HepG2 (cell line): ENCODE measurements at regions not wholly inside any gene's neighbourhood (a gene's known extent, or its start where the extent isn't known, plus 50 kb on each side); places are given as distances from the start of the nearest gene placed in this dataset.

Experiments
- ATAC-seq: fragments of 200-7000 bp; cut with Tn5 transposase; 3 replicates; pipeline ENCODE4 v1.9.1; 2020; ENCODE audit warnings: mild to moderate bottlenecking, moderate library complexity
- BruUV-seq: library from RNA; stranded (reverse); fragments of 400-500 nt; replicated peaks from 2 replicates; lab custom pipeline; 2021; lab: Mats Ljungman, UMichigan
- CTCF ChIA-PET: fragments of 300-600 bp; formaldehyde crosslinking; extraction: SDS; loops from one replicate; lab custom pipeline; 2021; ENCODE audit warnings: low total read pairs, inconsistent platforms, low intra/inter-chr PET ratio; lab: Yijun Ruan, JAX
- POLR2A ChIA-PET: fragments of 350-600 bp; sonication (Branson Sonifier 250); formaldehyde crosslinking; loops from one replicate; lab custom pipeline; 2020; ENCODE audit warnings: antibody characterized with exemption, inconsistent platforms; lab: Yijun Ruan, JAX
- DNase-seq: peaks from one replicate; pipeline ENCODE4 v3.0.0-alpha.2; 2015; ENCODE audit warnings: low spot score
- FAIRE-seq: peaks from 3 replicates; lab custom pipeline; 2011; peaks lifted over from hg19 to GRCh38; lab: Jason Lieb, UNC
- H2AFZ ChIP-seq: one replicate; pipeline ENCODE4 v1.6.1; 2011; ENCODE audit warnings: low read length, inconsistent platforms
- H3K27ac ChIP-seq: fragments of 300-600 bp; 3 replicates; pipeline ENCODE4 v1.8.0; 2011; ENCODE audit warnings: mixed run types, mild to moderate bottlenecking, mixed read lengths, low read length, inconsistent platforms; ENCODE audit not compliant: insufficient read depth; ENCODE audit errors: extremely low read length
- H3K27me3 ChIP-seq, 2 experiments: fragments of 200-600 bp in 1 of 2; 2 replicates in 1 of 2; 3 replicates in 1 of 2; pipeline versions ENCODE4 v1.6.0 to v1.8.0; 2011; ENCODE audit warnings: low read length in 2 of 2, mild to moderate bottlenecking in 2 of 2, moderate library complexity in 2 of 2, inconsistent platforms in 1 of 2; ENCODE audit not compliant: insufficient read depth in 2 of 2, control insufficient read depth in 1 of 2
- H3K36me3 ChIP-seq, 2 experiments: fragments of 200-600 bp in 1 of 2; replicated peaks in 1 of 2; 2 replicates in 1 of 2; 3 replicates in 1 of 2; pipeline versions ENCODE4 v1.5.1 to v1.8.0; 2011; ENCODE audit warnings: low read length in 2 of 2, inconsistent platforms in 1 of 2; ENCODE audit not compliant: insufficient read depth in 2 of 2, control insufficient read depth in 1 of 2
- H3K4me1 ChIP-seq: 2 replicates; pipeline ENCODE4 v1.5.1; 2012; ENCODE audit warnings: low read length, inconsistent platforms; ENCODE audit not compliant: insufficient read depth
- H3K4me2 ChIP-seq: 2 replicates; pipeline ENCODE4 v1.6.0; 2011; ENCODE audit warnings: low read depth, low read length, inconsistent platforms
- H3K4me3 ChIP-seq, 3 experiments: fragments of 200-600 bp in 1 of 3; sonication (generic), shearing (Covaris generic) in 1 of 3; replicated peaks in 1 of 3; 2 replicates each; pipeline ENCODE4 v1.5.1; 2011 to 2016; ENCODE audit warnings: low read length in 3 of 3, inconsistent platforms in 2 of 3, low read depth in 2 of 3, mild to moderate bottlenecking in 2 of 3, control low read depth in 1 of 3, mixed read lengths in 1 of 3; ENCODE audit not compliant: insufficient read depth in 1 of 3
- H3K79me2 ChIP-seq: one replicate; pipeline ENCODE4 v1.6.1; 2011; ENCODE audit warnings: low read length, inconsistent platforms; ENCODE audit not compliant: insufficient read depth
- H3K9ac ChIP-seq: 2 replicates; pipeline ENCODE4 v1.6.0; 2011; ENCODE audit warnings: mild to moderate bottlenecking, low read depth, low read length, inconsistent platforms; ENCODE audit not compliant: insufficient read depth
- H3K9me3 ChIP-seq: 2 replicates; pipeline ENCODE4 v1.5.1; 2012; ENCODE audit warnings: mild to moderate bottlenecking, low read length
- H4K20me1 ChIP-seq: 2 replicates; pipeline ENCODE4 v1.6.0; 2011; ENCODE audit warnings: inconsistent platforms, mild to moderate bottlenecking, low read length, moderate library complexity; ENCODE audit not compliant: insufficient read depth
- ATF6 ChIP-seq: sonication (generic); formaldehyde crosslinking; conservative IDR thresholded peaks from 2 replicates; pipeline ENCODE4 v1.4.0; 2020; ENCODE audit warnings: missing genetic modification reagents
- ATF7 ChIP-seq, 2 experiments: fragments of 450-650 bp in 1 of 2; sonication (generic) in 1 of 2; formaldehyde crosslinking in 1 of 2; IDR thresholded peaks; 2 replicates each; pipeline versions ENCODE4 v1.4.0 to v1.6.1; 2016 to 2020; ENCODE audit warnings: antibody characterized with exemption in 1 of 2, mild to moderate bottlenecking in 1 of 2, missing genetic modification reagents in 1 of 2
- CENPX ChIP-seq: sonication (generic); formaldehyde crosslinking; IDR thresholded peaks from 2 replicates; pipeline ENCODE4 v1.9.0; 2021; ENCODE audit warnings: mild to moderate bottlenecking, missing genetic modification reagents, moderate library complexity
- KDM2A ChIP-seq: sonication (generic); formaldehyde crosslinking; IDR thresholded peaks from 2 replicates; pipeline ENCODE4 v1.4.0; 2020; ENCODE audit warnings: low read depth, missing genetic modification reagents, borderline replicate concordance
- MNT ChIP-seq: fragments of 450-650 bp; IDR thresholded peaks from 2 replicates; pipeline ENCODE4 v1.6.1; 2016
- PLRG1 ChIP-seq: fragments of 450-650 bp; conservative IDR thresholded peaks from 2 replicates; pipeline ENCODE4 v1.6.1; 2016
- SOX6 ChIP-seq, 2 experiments: fragments of 450-650 bp in 1 of 2; sonication (generic) in 1 of 2; formaldehyde crosslinking in 1 of 2; IDR thresholded peaks; 2 replicates each; pipeline versions ENCODE4 v1.4.0 to v1.6.1; 2017 to 2020; ENCODE audit warnings: antibody characterized with exemption in 1 of 2, mild to moderate bottlenecking in 1 of 2, missing genetic modification reagents in 1 of 2
- ZBTB44 ChIP-seq: sonication (generic); formaldehyde crosslinking; IDR thresholded peaks from 2 replicates; pipeline ENCODE4 v1.4.0; 2020; ENCODE audit warnings: missing genetic modification reagents
- ZNF576 ChIP-seq: sonication (generic); formaldehyde crosslinking; IDR thresholded peaks from 2 replicates; pipeline ENCODE4 v1.4.0; 2020; ENCODE audit warnings: mild to moderate bottlenecking, missing genetic modification reagents
- WGBS: methylation state at CpG from one replicate; pipeline ENCODE4 v1.1.6; 2017; ENCODE audit warnings: low lambda C conversion rate; 5-methylcytosine and 5-hydroxymethylcytosine counted together
- in situ Hi-C: cut with HindIII; loops from 2 replicates; pipeline ENCODE4 v1.10.0; 2017; ENCODE audit warnings: low pct_unique_long_range_greater_than_20kb; ENCODE audit not compliant: extremely low pct_ligation_motif_present
- intact Hi-C: fragments of 100-400 bp; cut with micrococcal nuclease; formaldehyde crosslinking; loops from one replicate; pipeline ENCODE4 v1.10.0; 2022; ENCODE audit not compliant: unreplicated experiment

- TF ChIP-seq ATF7 (IDR thresholded peaks at IDR 0.05) (peak; percentile 52; the same call in 1 of the 2 replicates), ATF7 (CRISPR knock-in tag; IDR thresholded peaks at IDR 0.05) (peak; percentile 45; the same call in 1 of the 2 replicates)
These were observed 163.3 kb downstream of the CD47 start (continued) for GRCh38 chr3:107927361-107928083.

- 8% methylated on average over 5 of the region's 5 CpGs for WGBS
- Histone ChIP-seq H3K9ac (no peak overlapping the region), H3K27me3 (peaks cover 4 to 21% of the 10 kb centered on the region in 2 experiments; a peak in 4 of 5 replicates), H4K20me1 (no peaks in the 10 kb centered on the region), H3K9me3 (no peaks in the 10 kb centered on the region), H2AFZ (no peak overlapping the region), H3K4me1 (peaks cover 6% of the 10 kb centered on the region; the same call in 1 of the 2 replicates), H3K79me2 (no peaks in the 10 kb centered on the region), H3K4me2 (no peak overlapping the region), H3K27ac (no peak overlapping the region), H3K36me3 (no peaks in the 10 kb centered on the region), H3K4me3 (no peak overlapping the region)
- TF ChIP-seq PLRG1 (no peak), MNT (no peak), ZNF576 (no peak), ATF7 (IDR thresholded peaks at IDR 0.05) (peak; percentile 41; the same call in 1 of the 2 replicates), ATF7 (CRISPR knock-in tag; IDR thresholded peaks at IDR 0.05) (no peak), ATF6 (no peak), SOX6 (IDR thresholded peaks at IDR 0.05) (no peak), SOX6 (CRISPR knock-in tag; IDR thresholded peaks at IDR 0.05) (no peak), KDM2A (CRISPR knock-in tag) (no peak), ZBTB44 (CRISPR knock-in tag) (no peak), CENPX (CRISPR knock-in tag) (no peak)
- no TSS peak for BruUV-seq
- ATAC-seq: no peak
- ChIA-PET CTCF (no interaction called here), POLR2A (no interaction called here)
- in situ Hi-C loops (no loop called here), intact Hi-C loops (loop anchor here (5.0 to 10.0 kb wide), 2 partner anchors 71 to 264 kb away; no protein-coding TSS in a partner anchor)
- DNase-seq: no peak
- no peak for FAIRE-seq
These were observed 165.0 kb downstream of the CD47 start for GRCh38 chr3:107925851-107926250.
